Raji (cell line): ENCODE measurements at regions not wholly inside any gene's neighbourhood (a gene's known extent, or its start where the extent isn't known, plus 50 kb on each side); places are given as distances from the start of the nearest gene placed in this dataset.

Source experiments
- POLR2A ChIP-seq: IDR thresholded peaks from 2 replicates; pipeline ENCODE4 v1.6.1; 2011; ENCODE audit warnings: low read depth, low read length, control low read depth; ENCODE audit not compliant: insufficient read depth

- TF ChIP-seq POLR2A = no peak
Observed at GRCh38 chr15:38879909-38880471, 315.4 kb upstream of the RASGRP1 start.

GRCh38 chr15:38882221-38882620 lies 317.6 kb upstream of the RASGRP1 start:
- no peak for TF ChIP-seq POLR2A

- no peak for TF ChIP-seq POLR2A
Observed at GRCh38 chr15:38883987-38884386, 319.4 kb upstream of the RASGRP1 start.

- no peak for TF ChIP-seq POLR2A
Observed at GRCh38 chr15:38885001-38885400, 320.4 kb upstream of the RASGRP1 start.

- no peak for TF ChIP-seq POLR2A
Observed at GRCh38 chr15:38885471-38885952, 320.9 kb upstream of the RASGRP1 start.

GRCh38 chr15:38886315-38887163 lies 321.9 kb upstream of the RASGRP1 start:
- no peak for TF ChIP-seq POLR2A

- TF ChIP-seq POLR2A = no peak
Observed at GRCh38 chr15:38888701-38889221, 324.1 kb upstream of the RASGRP1 start.

GRCh38 chr15:38890194-38890593 lies 325.6 kb upstream of the RASGRP1 start:
- TF ChIP-seq POLR2A = no peak

GRCh38 chr15:38893925-38894242 lies 329.3 kb upstream of the RASGRP1 start:
- no peak for TF ChIP-seq POLR2A

GRCh38 chr15:38894243-38894948 lies 329.8 kb upstream of the RASGRP1 start:
- TF ChIP-seq POLR2A = no peak

GRCh38 chr15:38895326-38896255 lies 331.0 kb upstream of the RASGRP1 start:
- TF ChIP-seq POLR2A = no peak

GRCh38 chr15:38896647-38897046 lies 332.0 kb upstream of the RASGRP1 start:
- no peak for TF ChIP-seq POLR2A

GRCh38 chr15:38897551-38897950 lies 332.9 kb upstream of the RASGRP1 start:
- TF ChIP-seq POLR2A = no peak

- no peak for TF ChIP-seq POLR2A
Observed at GRCh38 chr15:38898236-38898635, 333.6 kb upstream of the RASGRP1 start.

- no peak for TF ChIP-seq POLR2A
Observed at GRCh38 chr15:38899300-38899699, 334.7 kb upstream of the RASGRP1 start.
